ENCODE measurements at regions not wholly inside any gene's neighbourhood (a gene's known extent, or its start where the extent isn't known, plus 50 kb on each side); places are given as distances from the start of the nearest gene placed in this dataset.

DNA sequence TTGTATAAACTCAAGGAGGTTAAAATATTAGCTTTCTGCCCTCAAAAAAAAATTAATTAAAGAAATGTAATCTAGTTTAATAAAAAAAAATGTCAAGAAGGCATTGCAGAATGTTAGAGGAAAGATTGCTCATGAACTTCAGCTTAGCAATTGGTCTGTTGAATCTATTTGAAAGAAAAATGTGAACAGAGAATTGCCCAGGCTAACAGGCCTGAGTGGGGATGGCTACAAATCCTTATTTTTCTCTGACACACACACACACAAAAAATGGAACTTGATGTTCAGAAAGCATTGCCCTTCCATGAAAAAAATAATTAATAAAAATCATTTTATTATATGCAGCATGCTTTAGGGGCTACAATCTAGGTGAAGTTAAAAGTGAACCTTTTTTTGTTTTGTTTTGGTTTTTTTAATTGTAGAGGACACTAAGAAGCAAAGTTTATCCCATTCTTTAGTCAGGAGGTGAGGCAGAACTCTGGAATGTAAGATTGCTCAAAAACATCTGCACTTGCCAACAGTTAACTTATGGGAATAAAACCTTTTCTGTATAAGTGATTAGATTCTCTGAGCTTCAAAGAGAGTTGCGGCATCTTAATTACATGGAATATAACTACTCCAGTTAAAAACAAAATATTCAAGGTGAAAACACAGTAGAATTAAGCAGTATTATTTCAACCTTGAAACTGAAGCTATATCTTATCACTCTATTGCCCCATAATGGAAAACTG, 658.5 kb upstream of the ADGRL2 start:
- peak; percentile 50 for DNase-seq

DNA sequence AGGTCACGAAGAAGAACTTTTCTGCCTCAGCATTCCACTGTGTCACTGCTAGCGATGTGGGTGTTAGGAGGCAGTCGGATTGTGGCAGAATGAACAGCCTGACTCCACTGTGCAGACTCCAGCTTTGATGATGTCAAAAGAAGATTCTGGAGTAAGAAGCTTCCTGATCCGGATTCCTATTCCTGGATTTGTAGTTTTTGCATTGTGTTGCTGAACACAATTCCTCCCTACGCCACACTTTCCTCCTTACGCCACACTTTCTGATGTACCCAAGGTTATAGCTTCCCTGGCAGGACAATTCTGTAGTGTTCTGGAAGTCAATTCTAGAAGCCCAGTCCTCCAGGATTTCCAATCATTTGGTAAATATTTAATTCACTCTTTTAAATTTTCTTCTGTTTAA, 665.2 kb upstream of the ADGRL2 start:
- no peak for DNase-seq

DNA sequence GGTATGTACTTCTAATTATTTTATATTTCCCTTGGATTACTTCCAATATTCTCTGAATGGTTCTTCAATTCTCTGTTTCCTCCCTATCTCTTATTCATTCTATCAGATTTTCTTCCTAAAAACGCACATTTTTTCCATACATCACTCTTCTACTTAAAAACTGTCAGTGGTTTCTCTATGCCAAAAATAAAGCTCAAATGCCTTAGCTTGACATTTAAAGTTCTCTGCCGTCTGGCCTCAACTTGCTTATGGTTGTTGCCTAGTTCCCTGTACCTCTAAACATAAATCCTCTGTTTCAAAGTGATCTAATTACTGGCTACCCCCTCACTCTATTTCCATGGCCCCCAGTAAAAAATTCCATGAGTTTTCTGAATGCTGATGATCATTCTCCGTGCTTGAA, 671.0 kb upstream of the ADGRL2 start:
- DNase-seq = no peak

DNA sequence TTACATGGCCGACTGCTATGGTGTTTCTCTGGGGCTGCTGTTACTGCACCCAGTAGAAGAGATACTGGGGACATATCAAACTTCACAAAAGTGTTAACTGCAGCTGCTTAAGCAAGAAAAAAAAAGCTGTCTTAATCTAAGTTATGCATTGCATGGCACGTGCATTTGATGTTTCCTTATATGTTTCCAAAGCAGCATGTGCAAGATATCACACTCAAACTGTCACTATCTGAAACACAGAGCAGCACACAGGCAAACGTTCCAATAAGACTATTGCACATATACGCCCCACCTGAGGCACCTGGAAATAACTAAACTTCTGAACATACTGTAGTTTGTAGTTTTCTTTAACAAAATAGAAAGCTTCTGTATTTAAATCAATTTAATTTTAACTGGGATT, 671.4 kb upstream of the ADGRL2 start:
- no peak for DNase-seq

DNA sequence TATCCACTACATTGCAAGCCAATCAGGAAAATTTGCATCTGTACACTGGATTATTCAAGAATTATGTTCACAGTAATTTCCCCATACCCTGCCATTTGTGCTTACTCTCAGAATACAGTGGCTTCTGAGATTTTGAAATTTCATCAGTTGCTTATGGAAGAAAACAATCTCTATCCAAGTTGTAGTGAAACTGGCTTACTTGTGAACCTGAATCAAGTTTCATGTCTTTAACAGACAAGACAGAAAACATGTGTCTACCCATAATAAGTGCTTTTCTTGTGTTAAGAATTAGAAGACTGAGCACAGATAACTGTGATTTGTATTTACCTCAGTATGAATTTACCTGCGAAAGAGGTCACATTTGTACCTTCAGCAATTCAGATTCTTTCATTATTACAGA, 672.7 kb upstream of the ADGRL2 start:
- no peak for DNase-seq

DNA sequence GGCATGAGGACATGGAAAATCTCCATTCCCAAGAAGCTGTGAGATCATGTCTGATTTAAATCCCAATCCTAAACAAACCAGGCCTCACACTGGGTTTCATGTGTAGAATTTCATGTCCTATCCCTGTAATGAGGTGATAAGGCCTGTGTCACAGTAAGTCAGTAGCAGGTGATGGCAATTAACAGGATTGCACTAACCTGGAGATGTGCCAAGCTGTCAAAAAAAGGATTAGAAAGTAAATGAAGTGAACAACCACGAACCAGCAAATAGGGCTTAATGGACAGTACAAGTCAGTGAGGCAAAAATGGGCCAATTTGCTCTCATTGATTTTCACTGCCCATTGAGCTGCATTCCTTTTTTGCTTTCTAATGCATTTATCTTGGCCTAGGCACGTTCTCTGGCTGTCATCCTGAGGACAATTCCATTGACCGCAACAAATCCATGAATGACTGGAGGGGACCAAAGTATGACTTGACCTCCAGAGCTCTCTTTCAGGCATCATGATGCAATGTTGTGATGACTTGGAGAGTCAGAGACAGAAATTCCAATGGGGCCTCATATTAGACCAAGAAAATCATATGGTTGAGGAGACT, 673.6 kb upstream of the ADGRL2 start:
- DNase-seq = peak; percentile 69

DNA sequence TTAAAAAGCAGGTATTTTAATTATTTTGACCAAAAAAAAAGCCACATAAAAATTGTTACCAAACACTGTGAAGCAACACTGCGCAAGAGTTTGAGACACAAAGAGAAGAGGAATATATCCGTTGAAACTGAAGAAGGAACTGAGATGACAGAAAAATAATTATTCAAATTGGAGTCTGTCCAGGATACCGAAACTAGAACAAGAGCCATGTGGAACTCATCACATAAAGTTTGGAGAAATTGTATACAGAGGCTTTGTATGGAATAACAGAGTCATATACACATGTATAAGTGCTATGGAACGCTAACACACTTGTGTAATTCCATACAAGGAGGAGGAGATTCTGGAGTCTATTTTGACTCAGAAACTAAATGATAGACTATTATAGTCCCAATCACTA, 675.1 kb upstream of the ADGRL2 start:
- peak; percentile 51 for DNase-seq

DNA sequence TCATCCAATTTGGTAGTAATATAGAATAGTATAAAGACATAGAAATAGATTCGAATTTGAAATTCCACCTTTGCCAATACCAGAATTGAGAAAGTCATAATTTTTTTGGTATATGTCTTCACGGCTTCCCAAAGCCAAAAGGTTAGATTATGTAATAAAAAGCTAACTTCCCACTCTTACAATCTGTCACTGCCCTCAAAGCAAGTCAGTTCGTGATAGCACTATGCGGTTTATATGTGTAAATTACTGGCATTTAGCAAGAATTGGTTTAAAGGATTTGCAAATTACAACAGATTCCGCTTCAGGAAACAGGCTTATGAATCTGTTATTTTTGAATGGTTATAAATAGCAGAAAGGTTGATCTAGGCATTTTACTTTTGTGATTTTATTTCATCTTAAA, 679.4 kb upstream of the ADGRL2 start:
- no peak for DNase-seq

DNA sequence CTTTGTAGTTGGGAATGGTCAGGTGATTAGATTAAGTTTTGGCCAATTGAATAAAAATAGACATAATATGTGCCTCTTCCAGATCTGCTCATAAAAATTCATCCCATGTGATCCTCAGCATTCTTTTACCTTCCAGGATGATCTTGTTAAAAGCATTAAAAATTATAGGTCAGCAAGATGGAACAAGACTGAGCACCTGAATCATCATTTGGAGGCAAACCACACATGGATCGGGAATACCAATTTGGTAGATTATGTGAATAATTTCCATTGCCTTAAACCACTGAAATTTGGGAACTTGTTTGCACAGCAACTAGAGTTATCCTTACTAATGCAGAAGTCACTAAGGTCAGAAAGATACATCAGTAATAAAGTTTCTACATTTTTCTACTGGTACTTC, 681.4 kb upstream of the ADGRL2 start:
- DNase-seq = no peak

DNA sequence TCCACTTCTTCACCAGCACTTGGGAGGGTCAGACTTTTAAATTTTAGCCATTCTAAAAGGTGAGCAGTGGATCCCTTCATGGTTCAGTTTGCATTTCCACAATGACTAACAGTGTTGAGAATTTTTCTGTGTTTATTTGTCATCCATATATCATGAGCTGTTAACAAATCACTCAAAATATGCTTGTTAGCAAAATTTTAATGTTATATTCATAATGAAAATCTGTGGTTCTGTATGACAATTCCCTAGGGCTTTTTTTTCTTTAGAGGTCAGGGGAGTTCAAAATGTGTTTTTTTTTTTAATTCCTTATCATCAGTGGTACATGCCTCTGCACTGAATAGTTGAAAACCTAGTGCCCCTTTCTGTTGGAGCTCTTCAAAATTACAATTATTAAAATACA, 682.2 kb upstream of the ADGRL2 start:
- peak; percentile 11 for DNase-seq

DNA sequence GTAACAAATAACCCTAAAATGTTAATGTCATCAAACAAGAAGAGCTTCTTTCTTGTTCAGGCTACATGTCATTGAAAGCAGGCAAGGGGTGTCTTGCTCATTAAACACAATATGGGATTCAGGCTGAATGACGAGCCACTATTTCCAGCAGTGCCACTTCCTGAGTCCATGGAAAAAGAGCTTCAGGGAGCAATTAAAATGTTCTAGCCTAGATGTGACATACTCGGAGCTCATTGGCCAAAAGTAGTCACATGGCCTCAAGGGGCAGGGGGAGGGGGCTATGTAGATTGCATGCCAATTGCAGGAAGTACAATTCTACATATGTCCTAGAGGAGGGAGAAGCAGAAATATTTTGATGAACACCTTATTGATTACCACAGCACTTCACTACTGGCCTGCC, 685.3 kb upstream of the ADGRL2 start:
- DNase-seq = no peak

DNA sequence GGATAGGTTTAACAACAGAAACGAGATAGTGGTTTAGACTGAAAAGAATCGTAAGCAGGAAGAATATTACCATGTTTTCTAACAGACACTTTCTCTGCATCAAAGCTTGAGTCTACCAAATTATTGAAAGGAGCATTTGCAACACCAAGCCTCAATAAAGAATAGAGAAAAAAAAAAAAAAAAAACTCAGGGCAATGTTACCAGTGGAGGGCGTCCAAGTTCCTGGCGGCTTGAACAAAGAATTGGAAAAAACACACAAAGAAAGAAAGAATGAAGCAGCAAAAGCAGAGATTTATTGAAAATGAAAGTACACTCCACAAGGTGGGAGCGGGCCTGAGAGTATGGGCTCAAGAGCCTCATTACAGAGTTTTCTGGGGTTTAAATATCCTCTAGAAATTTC, 686.5 kb upstream of the ADGRL2 start:
- DNase-seq = no peak

DNA sequence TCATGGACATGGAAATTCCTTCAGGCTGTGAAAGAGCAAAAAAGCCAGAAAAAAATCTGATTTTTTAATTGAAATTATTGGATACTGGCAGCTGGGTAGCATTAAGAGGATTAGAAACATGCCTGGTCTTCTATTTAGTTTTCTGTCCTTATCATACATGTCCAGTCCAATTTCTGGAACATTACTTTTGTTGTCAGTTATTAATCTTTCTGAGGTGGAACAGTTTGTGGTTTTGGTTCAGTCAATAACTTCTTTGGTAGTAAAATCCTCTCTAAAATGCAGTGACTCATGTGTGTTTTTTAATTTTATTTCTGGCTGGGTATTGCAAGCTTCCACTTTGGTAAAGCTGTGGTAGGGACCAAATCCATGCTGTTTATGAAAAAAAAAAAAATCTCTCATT, 687.0 kb upstream of the ADGRL2 start:
- DNase-seq = peak; percentile 32

DNA sequence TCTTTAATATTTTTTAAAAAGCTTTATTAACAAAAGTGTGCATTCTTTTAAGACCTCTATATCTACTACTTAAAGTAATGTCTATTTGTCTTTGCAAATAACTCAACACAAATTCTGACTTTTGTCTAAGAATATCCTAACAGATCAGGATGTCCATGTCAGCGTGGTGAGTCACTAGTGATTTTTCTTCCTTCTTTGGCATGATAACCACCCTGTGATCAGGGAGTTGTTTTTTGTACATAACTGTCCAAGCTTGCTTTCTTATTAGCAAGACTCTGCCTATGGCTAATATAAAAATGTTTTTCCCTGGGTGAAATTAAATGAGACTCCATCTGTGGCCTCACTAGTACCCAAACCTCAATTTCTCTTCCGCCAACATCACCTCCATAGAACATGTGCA, 688.9 kb upstream of the ADGRL2 start:
- DNase-seq = peak; percentile 64

DNA sequence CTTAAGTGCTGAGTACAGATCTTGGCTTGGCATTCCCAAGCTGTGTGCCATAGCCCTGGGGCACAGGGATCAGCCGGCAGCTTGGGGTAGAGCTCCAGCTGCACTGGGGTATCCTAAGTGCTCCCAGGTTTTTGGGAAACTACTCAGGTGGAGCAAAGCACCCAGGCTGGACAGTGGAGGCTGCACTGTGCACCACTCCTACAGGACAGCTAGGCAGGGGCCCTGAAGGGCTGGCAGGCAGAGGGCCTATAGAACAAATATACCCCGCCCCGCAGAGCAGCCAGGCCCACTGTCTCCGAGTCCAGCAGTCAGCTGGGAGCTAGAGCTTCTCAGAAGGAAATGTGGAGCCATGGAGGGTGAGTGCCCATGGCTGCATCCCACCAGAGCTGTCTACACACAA, 691.7 kb upstream of the ADGRL2 start:
- no peak for DNase-seq

DNA sequence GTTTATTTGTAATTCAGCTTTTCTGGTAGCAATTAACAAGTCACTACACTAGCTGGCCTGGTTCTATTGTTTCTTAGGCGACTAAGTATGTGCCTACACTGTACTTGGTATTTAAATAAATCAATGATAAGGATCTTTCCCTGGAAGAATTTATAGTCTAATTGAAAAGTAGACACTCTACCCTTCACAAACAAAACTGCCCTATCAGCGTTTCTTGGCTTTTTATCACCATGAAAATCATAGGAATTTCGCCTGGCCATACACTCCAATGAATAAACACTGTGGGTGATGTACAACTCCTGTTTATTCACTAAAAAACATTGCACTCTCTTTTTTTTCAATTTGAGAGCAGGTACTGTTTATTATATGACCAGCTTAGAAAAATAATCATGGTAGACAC, 702.9 kb upstream of the ADGRL2 start:
- DNase-seq = no peak

DNA sequence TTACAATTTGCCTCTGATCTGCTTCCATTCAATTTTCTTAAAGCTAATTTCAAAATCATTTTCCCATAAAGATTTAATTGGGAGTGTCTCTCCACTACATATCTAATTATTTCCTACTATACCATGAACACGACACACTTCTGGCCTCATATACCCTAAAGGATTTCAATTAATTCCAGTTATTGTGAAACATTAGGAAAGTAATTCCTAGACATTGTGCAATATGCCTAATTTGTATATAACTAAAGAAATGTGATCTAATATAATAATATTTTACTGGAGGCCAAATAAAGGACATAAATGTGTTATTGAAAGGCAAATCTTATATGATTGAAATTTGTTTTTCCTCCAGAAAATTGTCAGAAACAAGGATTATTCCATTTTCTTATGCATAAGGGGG, 727.2 kb upstream of the ADGRL2 start:
- no peak for DNase-seq

DNA sequence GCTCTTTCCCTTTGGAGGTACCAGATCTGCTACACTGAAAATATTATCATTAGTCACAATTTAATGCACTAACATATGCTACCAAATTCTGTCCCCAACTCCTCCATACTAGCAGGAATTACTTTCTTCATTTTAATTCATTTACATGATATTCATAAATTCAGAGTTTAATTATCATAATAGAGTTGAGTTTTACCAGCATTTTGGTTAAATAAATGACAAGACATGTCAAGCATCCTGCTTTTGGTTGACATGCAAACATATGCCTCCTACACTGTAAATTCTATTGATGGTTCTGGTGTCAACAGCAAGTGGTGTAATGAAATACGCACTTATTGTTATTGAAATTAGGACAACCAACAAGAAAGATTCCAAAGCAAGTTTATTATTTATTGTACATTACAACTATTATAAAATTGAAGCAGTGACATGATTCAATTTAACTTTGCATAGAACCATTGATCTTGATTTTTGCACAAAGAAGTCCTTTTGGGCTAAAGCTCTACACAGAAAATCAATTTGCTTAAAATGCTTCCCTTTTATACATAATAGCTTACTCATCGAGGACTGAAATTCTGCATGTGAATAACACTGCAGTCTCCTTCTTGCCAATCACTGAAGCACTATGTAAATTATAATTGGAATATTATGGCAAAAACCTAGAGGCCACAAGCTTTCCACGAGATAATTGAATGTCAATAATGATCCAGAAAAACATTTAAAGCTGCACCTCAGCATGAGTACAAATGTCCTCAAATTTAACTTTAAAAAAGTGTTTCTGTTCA, 728.6 kb upstream of the ADGRL2 start:
- no peak for DNase-seq

DNA sequence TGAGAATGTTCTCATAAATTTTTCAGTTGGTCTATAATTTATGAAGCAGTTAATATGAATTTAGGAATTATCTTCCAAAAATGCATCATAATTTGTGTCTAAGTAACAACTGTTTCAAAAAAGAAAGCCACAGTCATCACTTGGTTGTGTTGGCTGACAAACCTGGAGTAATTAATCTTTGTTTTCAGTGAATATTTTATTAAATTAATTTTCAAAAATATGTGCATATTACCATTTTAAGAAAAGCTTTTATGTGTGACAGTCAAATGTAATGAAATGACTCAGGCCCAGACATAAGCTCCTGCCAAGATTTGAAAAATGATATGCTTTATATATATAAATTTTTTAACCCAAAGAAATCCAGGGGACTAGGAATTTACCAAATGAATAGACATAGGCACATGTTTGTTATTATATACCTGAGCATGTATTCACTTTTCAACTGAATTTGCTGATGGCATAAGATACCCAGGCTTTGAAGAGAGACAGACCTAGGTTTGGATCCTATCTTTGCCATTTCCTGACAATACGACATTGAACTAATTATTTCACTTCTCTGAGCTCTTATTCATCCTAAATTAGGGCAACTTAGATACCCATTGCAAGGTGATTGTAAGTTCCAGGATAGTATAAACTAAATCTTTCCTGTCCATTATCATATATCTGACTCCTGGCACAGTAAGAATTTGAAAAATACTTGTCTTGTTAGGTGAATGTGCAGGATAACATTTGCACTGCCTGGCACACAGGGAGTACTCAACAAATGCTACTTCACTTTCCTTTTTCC, 729.5 kb upstream of the ADGRL2 start:
- DNase-seq = no peak

DNA sequence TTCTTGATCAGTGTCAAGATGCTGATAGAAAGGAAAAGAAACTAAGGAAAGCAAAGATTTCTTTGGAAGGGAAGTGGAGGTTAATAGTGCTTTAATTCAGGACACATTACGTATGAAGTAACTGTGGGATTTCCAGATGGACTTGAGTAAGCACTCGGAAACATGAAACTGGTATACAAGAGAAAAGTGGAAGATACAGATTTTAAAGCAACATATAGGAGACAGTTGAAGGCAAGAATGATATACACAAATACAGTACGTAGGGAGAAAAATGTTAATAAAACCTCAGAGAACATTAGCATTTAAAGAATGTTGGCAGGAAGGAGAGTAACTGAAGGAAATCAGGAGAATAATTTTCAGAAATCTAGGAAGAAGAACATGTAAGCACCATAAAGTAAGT, 730.9 kb upstream of the ADGRL2 start:
- peak; percentile 20 for DNase-seq

DNA sequence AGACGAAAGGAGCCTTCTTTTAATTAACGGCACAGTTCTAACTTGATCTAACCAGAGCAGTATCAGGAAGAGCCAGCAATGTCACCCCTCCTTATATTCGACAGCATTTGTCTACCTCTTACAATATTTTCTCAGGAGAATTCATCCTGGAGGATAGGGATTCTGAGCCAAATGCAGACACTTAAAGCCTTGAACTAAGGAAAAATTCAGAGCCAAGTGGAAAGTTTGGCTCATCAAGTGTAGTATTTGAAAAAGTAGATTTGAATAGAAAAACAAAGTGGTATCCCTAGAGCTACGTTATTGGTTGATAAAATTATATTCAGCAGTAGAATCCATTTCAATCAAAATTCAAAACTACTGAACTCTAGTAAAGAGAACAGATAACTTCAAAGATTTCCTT, 732.0 kb upstream of the ADGRL2 start:
- DNase-seq = no peak

DNA sequence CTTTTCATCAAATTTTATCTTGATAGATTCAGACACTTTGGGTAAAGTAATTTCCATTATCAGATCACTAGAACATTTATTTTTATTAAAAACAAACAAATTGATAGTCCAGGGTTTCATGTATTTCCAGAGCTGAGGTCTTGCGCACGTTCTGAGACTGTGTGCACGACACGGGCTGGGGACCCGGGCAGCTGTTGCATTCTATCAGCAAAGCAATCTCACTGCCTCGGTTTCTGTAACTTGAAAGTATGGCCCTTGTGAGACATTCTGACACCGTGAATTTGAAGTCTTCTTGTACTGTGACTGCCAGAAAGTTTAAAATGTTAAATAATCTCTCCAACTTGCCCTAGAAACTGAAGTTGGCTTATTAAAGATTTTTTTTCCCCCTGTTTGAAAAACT, 746.9 kb upstream of the ADGRL2 start:
- DNase-seq = no peak

DNA sequence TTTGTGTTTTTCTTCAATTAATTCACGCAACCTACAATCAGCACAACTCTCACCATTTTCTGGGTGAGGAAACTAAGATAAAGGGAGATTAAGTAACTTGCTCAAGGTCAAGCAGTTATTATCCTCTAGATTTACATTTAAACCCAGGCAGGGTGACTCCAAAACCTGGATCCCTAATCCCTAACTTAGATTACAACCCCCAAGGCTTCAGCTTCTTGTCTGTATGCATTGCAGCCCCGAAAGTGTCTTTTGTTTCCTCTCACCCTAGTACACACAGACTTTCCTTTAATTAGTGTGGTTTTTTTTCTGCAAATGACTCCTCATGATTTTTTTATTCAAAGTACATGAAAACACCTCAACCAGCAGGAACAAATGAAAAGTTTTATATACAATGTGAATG, 748.6 kb upstream of the ADGRL2 start:
- DNase-seq = no peak
